WTC11 (cell line): ENCODE measurements at regions not wholly inside any gene's neighbourhood (a gene's known extent, or its start where the extent isn't known, plus 50 kb on each side); places are given as distances from the start of the nearest gene placed in this dataset.

ENCODE experiments used
- ATAC-seq: fragments of 200-7000 bp; cut with Tn5 transposase; 2 replicates; pipeline ENCODE4 v1.10.0; 2021; ENCODE audit warnings: mild to moderate bottlenecking, moderate library complexity
- CTCF ChIA-PET: fragments of 300-600 bp; sonication (Branson Sonifier 250); formaldehyde crosslinking; loops from one replicate; lab custom pipeline; 2021; ENCODE audit warnings: antibody characterized with exemption; lab: Charles Lee
- POLR2A ChIA-PET: fragments of 350-600 bp; sonication (Branson Sonifier 250); formaldehyde crosslinking; loops from one replicate; lab custom pipeline; 2021; ENCODE audit warnings: antibody characterized with exemption; lab: Charles Lee
- DNase-seq: peaks from one replicate; pipeline ENCODE4 v3.0.0; 2021; ENCODE audit warnings: low spot score
- H3K27ac Mint-ChIP-seq: 2 replicates; pipeline ENCODE4 v1.8.0; 2021; ENCODE audit warnings: mixed read lengths
- H3K27me3 Mint-ChIP-seq: 2 replicates; pipeline ENCODE4 v1.8.0; 2021; ENCODE audit warnings: low read depth, mild to moderate bottlenecking, moderate library complexity, mixed read lengths
- H3K36me3 Mint-ChIP-seq: 2 replicates; pipeline ENCODE4 v1.8.0; 2021; ENCODE audit warnings: mixed read lengths
- H3K4me1 Mint-ChIP-seq: 2 replicates; pipeline ENCODE4 v1.8.0; 2022; ENCODE audit warnings: mixed read lengths
- H3K4me3 Mint-ChIP-seq: 2 replicates; pipeline ENCODE4 v1.8.0; 2021; ENCODE audit warnings: mild to moderate bottlenecking, moderate library complexity, mixed read lengths
- H3K9me3 Mint-ChIP-seq: 2 replicates; pipeline ENCODE4 v1.8.0; 2021; ENCODE audit warnings: mixed read lengths
- ELF4 ChIP-seq: sonication (generic); formaldehyde crosslinking; IDR thresholded peaks from 2 replicates; pipeline ENCODE4 v1.8.1; 2022; ENCODE audit warnings: low read depth, mild to moderate bottlenecking, moderate library complexity, missing genetic modification reagents
- EMX1 ChIP-seq: fragments of 250-450 bp; sonication (Bioruptor Pico); IDR thresholded peaks from 2 replicates; pipeline ENCODE4 v1.8.0; 2021; ENCODE audit warnings: mild to moderate bottlenecking
- FOXP4 ChIP-seq: sonication (generic); formaldehyde crosslinking; IDR thresholded peaks from 2 replicates; pipeline ENCODE4 v1.8.0; 2022; ENCODE audit warnings: mild to moderate bottlenecking, missing genetic modification reagents
- GRHL2 ChIP-seq: fragments of 250-450 bp; sonication (Bioruptor Pico); IDR thresholded peaks from 2 replicates; pipeline ENCODE4 v1.8.0; 2022; ENCODE audit warnings: mild to moderate bottlenecking, moderate library complexity; ENCODE audit not compliant: insufficient replicate concordance, severe bottlenecking
- IRF1 ChIP-seq: sonication (generic); formaldehyde crosslinking; IDR thresholded peaks from 2 replicates; pipeline ENCODE4 v1.8.0; 2023; ENCODE audit warnings: missing genetic modification reagents
- IRF2 ChIP-seq: sonication (generic); formaldehyde crosslinking; IDR thresholded peaks from 2 replicates; pipeline ENCODE4 v1.8.0; 2022; ENCODE audit warnings: low read depth, missing genetic modification reagents, borderline replicate concordance
- KAT7 ChIP-seq: sonication (generic); formaldehyde crosslinking; IDR thresholded peaks from 2 replicates; pipeline ENCODE4 v1.8.1; 2023; ENCODE audit warnings: missing genetic modification reagents, mild to moderate bottlenecking, borderline replicate concordance
- MAX ChIP-seq: sonication (generic); formaldehyde crosslinking; IDR thresholded peaks from 2 replicates; pipeline ENCODE4 v1.8.0; 2022; ENCODE audit warnings: mild to moderate bottlenecking, missing genetic modification reagents
- MXD4 ChIP-seq: fragments of 250-450 bp; sonication (Bioruptor Pico); IDR thresholded peaks from 2 replicates; pipeline ENCODE4 v1.8.0; 2021; ENCODE audit warnings: mild to moderate bottlenecking, moderate library complexity, borderline replicate concordance
- PRDM15 ChIP-seq: sonication (generic); formaldehyde crosslinking; IDR thresholded peaks from 2 replicates; pipeline ENCODE4 v1.8.0; 2022; ENCODE audit warnings: missing genetic modification reagents
- PRRX2 ChIP-seq: fragments of 250-450 bp; sonication (Bioruptor Pico); IDR thresholded peaks from 2 replicates; pipeline ENCODE4 v1.8.0; 2021; ENCODE audit warnings: mild to moderate bottlenecking
- RORB ChIP-seq: fragments of 250-450 bp; sonication (Bioruptor Pico); IDR thresholded peaks from 2 replicates; pipeline ENCODE4 v1.9.0; 2021; ENCODE audit warnings: mild to moderate bottlenecking
- SMAD4 ChIP-seq: sonication (generic); formaldehyde crosslinking; IDR thresholded peaks from 2 replicates; pipeline ENCODE4 v1.8.0; 2022; ENCODE audit warnings: mild to moderate bottlenecking, missing genetic modification reagents
- SOX15 ChIP-seq: fragments of 250-450 bp; sonication (Bioruptor Pico); IDR thresholded peaks from 2 replicates; pipeline ENCODE4 v1.9.0; 2021; ENCODE audit warnings: mild to moderate bottlenecking
- ZNF121 ChIP-seq: sonication (generic); formaldehyde crosslinking; IDR thresholded peaks from 2 replicates; pipeline ENCODE4 v1.8.0; 2023; ENCODE audit warnings: missing genetic modification reagents
- ZNF138 ChIP-seq: sonication (generic); formaldehyde crosslinking; conservative IDR thresholded peaks from 2 replicates; pipeline ENCODE4 v1.8.1; 2022; ENCODE audit warnings: mild to moderate bottlenecking, moderate library complexity, missing genetic modification reagents
- ZNF416 ChIP-seq: fragments of 250-450 bp; sonication (Bioruptor Pico); IDR thresholded peaks from 2 replicates; pipeline ENCODE4 v1.9.0; 2021; ENCODE audit warnings: mild to moderate bottlenecking, inconsistent platforms
- TF ChIP-seq, protein P1 (sequence below): fragments of 250-450 bp; sonication (Bioruptor Pico); IDR thresholded peaks from 2 replicates; pipeline ENCODE4 v2.1.2; 2022; ENCODE audit warnings: mild to moderate bottlenecking, moderate library complexity
- TF ChIP-seq, protein P2 (sequence below): sonication (generic); formaldehyde crosslinking; conservative IDR thresholded peaks from 2 replicates; pipeline ENCODE4 v1.8.1; 2023; ENCODE audit warnings: mild to moderate bottlenecking, low read depth, missing genetic modification reagents, moderate library complexity
- TF ChIP-seq, protein P3 (sequence below): sonication (generic); formaldehyde crosslinking; IDR thresholded peaks from 2 replicates; pipeline ENCODE4 v1.8.1; 2022; ENCODE audit warnings: mild to moderate bottlenecking, moderate library complexity, missing genetic modification reagents

- H3K4me1 Mint-ChIP-seq: peaks cover 22% of the 10 kb centered on the region
- ATAC-seq (no peak), DNase-seq (no peak)
- no peak overlapping the region for H3K27ac Mint-ChIP-seq
- H3K36me3 Mint-ChIP-seq: no peaks in the 10 kb centered on the region
- ChIA-PET POLR2A (no interaction called here), CTCF (no interaction called here)
- H3K4me3 Mint-ChIP-seq: no peak overlapping the region
- TF ChIP-seq, protein P1, sequence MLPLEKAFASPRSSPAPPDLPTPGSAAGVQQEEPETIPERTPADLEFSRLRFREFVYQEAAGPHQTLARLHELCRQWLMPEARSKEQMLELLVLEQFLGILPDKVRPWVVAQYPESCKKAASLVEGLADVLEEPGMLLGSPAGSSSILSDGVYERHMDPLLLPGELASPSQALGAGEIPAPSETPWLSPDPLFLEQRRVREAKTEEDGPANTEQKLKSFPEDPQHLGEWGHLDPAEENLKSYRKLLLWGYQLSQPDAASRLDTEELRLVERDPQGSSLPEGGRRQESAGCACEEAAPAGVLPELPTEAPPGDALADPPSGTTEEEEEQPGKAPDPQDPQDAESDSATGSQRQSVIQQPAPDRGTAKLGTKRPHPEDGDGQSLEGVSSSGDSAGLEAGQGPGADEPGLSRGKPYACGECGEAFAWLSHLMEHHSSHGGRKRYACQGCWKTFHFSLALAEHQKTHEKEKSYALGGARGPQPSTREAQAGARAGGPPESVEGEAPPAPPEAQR (CRISPR knock-in tag): no peak
- TF ChIP-seq PRRX2 (no peak), IRF2 (no peak), KAT7 (CRISPR knock-in tag) (no peak), SMAD4 (CRISPR knock-in tag) (no peak), ZNF416 (no peak), PRDM15 (no peak), SOX15 (CRISPR knock-in tag) (no peak), GRHL2 (no peak), RORB (no peak), ELF4 (no peak), EMX1 (CRISPR knock-in tag) (no peak), ZNF121 (no peak), FOXP4 (CRISPR knock-in tag) (no peak), ZNF138 (no peak), IRF1 (no peak), MAX (CRISPR knock-in tag) (no peak), MXD4 (CRISPR knock-in tag) (no peak)
- TF ChIP-seq, protein P2, sequence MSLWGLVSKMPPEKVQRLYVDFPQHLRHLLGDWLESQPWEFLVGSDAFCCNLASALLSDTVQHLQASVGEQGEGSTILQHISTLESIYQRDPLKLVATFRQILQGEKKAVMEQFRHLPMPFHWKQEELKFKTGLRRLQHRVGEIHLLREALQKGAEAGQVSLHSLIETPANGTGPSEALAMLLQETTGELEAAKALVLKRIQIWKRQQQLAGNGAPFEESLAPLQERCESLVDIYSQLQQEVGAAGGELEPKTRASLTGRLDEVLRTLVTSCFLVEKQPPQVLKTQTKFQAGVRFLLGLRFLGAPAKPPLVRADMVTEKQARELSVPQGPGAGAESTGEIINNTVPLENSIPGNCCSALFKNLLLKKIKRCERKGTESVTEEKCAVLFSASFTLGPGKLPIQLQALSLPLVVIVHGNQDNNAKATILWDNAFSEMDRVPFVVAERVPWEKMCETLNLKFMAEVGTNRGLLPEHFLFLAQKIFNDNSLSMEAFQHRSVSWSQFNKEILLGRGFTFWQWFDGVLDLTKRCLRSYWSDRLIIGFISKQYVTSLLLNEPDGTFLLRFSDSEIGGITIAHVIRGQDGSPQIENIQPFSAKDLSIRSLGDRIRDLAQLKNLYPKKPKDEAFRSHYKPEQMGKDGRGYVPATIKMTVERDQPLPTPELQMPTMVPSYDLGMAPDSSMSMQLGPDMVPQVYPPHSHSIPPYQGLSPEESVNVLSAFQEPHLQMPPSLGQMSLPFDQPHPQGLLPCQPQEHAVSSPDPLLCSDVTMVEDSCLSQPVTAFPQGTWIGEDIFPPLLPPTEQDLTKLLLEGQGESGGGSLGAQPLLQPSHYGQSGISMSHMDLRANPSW (CRISPR knock-in tag): no peak
- TF ChIP-seq, protein P3, sequence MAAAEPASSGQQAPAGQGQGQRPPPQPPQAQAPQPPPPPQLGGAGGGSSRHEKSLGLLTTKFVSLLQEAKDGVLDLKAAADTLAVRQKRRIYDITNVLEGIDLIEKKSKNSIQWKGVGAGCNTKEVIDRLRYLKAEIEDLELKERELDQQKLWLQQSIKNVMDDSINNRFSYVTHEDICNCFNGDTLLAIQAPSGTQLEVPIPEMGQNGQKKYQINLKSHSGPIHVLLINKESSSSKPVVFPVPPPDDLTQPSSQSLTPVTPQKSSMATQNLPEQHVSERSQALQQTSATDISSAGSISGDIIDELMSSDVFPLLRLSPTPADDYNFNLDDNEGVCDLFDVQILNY: no peak
- no peaks in the 10 kb centered on the region for H3K27me3 Mint-ChIP-seq
- peaks cover 3% of the 10 kb centered on the region; the same call in 1 of the 2 replicates for H3K9me3 Mint-ChIP-seq
Measured at GRCh38 chr10:83816942-83817341, 322.4 kb upstream of the GHITM start.
